IPS-15b (cell line): ENCODE measurements at regions not wholly inside any gene's neighbourhood (a gene's known extent, or its start where the extent isn't known, plus 50 kb on each side); places are given as distances from the start of the nearest gene placed in this dataset.

Experiments used
- H3K27me3 ChIP-seq: one replicate; pipeline ENCODE4 v1.6.1; 2013; ENCODE audit warnings: low read length; ENCODE audit not compliant: control insufficient read depth, insufficient read depth
- H3K36me3 ChIP-seq: one replicate; pipeline ENCODE4 v1.6.1; 2013; ENCODE audit warnings: low read length; ENCODE audit not compliant: control insufficient read depth, insufficient read depth
- H3K4me1 ChIP-seq: one replicate; pipeline ENCODE4 v1.6.1; 2013; ENCODE audit warnings: mild to moderate bottlenecking, low read length; ENCODE audit not compliant: control insufficient read depth, insufficient read depth
- H3K4me3 ChIP-seq: one replicate; pipeline ENCODE4 v1.5.1; 2013; ENCODE audit warnings: low read depth, low read length
- H3K9ac ChIP-seq: one replicate; pipeline ENCODE4 v1.6.1; 2013; ENCODE audit warnings: low read depth, mild to moderate bottlenecking, low read length
- H3K9me3 ChIP-seq: one replicate; pipeline ENCODE4 v1.6.1; 2013; ENCODE audit warnings: mild to moderate bottlenecking, low read length; ENCODE audit not compliant: control insufficient read depth, insufficient read depth

- H3K9me3 ChIP-seq, result no peaks in the 10 kb centered on the region
These were observed 92.8 kb upstream of the ZP4 start for GRCh38 chr1:237983496-237983895.

GRCh38 chr1:237981223-237981622, 90.5 kb upstream of the ZP4 start:
- Histone ChIP-seq H3K9me3 (no peaks in the 10 kb centered on the region), H3K36me3 (no peaks in the 10 kb centered on the region)

More at GRCh38 chr1:237983496-237983895, 92.8 kb upstream of the ZP4 start:
- H3K4me3 ChIP-seq, result no peak overlapping the region
- no peaks in the 10 kb centered on the region for H3K27me3 ChIP-seq
- no peaks in the 10 kb centered on the region for H3K36me3 ChIP-seq
- no peaks in the 10 kb centered on the region for H3K4me1 ChIP-seq
- no peak overlapping the region for H3K9ac ChIP-seq

GRCh38 chr1:237976331-237976730, 85.6 kb upstream of the ZP4 start:
- no peak overlapping the region for H3K9ac ChIP-seq
- H3K27me3 ChIP-seq, result no peaks in the 10 kb centered on the region
- H3K9me3 ChIP-seq, result no peaks in the 10 kb centered on the region

More at GRCh38 chr1:237981223-237981622, 90.5 kb upstream of the ZP4 start:
- Histone ChIP-seq H3K4me1 (no peaks in the 10 kb centered on the region), H3K27me3 (no peaks in the 10 kb centered on the region), H3K4me3 (no peak overlapping the region), H3K9ac (no peak overlapping the region)

GRCh38 chr1:237975903-237976302, 85.2 kb upstream of the ZP4 start:
- H3K27me3 ChIP-seq, result no peaks in the 10 kb centered on the region
- H3K9me3 ChIP-seq, result no peaks in the 10 kb centered on the region
- no peak overlapping the region for H3K4me3 ChIP-seq
- no peak overlapping the region for H3K9ac ChIP-seq
- no peaks in the 10 kb centered on the region for H3K4me1 ChIP-seq
- no peaks in the 10 kb centered on the region for H3K36me3 ChIP-seq

More at GRCh38 chr1:237976331-237976730, 85.6 kb upstream of the ZP4 start:
- Histone ChIP-seq H3K4me1 (no peaks in the 10 kb centered on the region), H3K36me3 (no peaks in the 10 kb centered on the region), H3K4me3 (no peak overlapping the region)

- Histone ChIP-seq H3K4me1 (no peaks in the 10 kb centered on the region), H3K36me3 (no peaks in the 10 kb centered on the region), H3K27me3 (no peaks in the 10 kb centered on the region), H3K9ac (no peak overlapping the region), H3K4me3 (no peak overlapping the region), H3K9me3 (no peaks in the 10 kb centered on the region)
These were observed 84.7 kb upstream of the ZP4 start for GRCh38 chr1:237975376-237975775.

- no peak overlapping the region for H3K4me3 ChIP-seq
- H3K27me3 ChIP-seq, result no peaks in the 10 kb centered on the region
- no peaks in the 10 kb centered on the region for H3K4me1 ChIP-seq
- H3K9me3 ChIP-seq, result no peaks in the 10 kb centered on the region
- H3K9ac ChIP-seq, result no peak overlapping the region
- H3K36me3 ChIP-seq, result no peaks in the 10 kb centered on the region
These were observed 81.5 kb upstream of the ZP4 start for GRCh38 chr1:237972186-237972585.

- no peaks in the 10 kb centered on the region for H3K27me3 ChIP-seq
- no peaks in the 10 kb centered on the region for H3K4me1 ChIP-seq
- H3K9me3 ChIP-seq, result no peaks in the 10 kb centered on the region
- H3K36me3 ChIP-seq, result no peaks in the 10 kb centered on the region
- H3K4me3 ChIP-seq, result no peak overlapping the region
- no peak overlapping the region for H3K9ac ChIP-seq
These were observed 72.3 kb upstream of the ZP4 start for GRCh38 chr1:237962985-237963384.

- no peaks in the 10 kb centered on the region for H3K36me3 ChIP-seq
- H3K4me1 ChIP-seq, result no peaks in the 10 kb centered on the region
- no peak overlapping the region for H3K4me3 ChIP-seq
- no peaks in the 10 kb centered on the region for H3K9me3 ChIP-seq
- no peak overlapping the region for H3K9ac ChIP-seq
- H3K27me3 ChIP-seq, result no peaks in the 10 kb centered on the region
These were observed 71.0 kb upstream of the ZP4 start for GRCh38 chr1:237961754-237962153.

- no peaks in the 10 kb centered on the region for H3K9me3 ChIP-seq
These were observed 69.1 kb upstream of the ZP4 start for GRCh38 chr1:237959838-237960237.

GRCh38 chr1:237953238-237953637, 62.5 kb upstream of the ZP4 start:
- Histone ChIP-seq H3K36me3 (no peaks in the 10 kb centered on the region), H3K27me3 (no peaks in the 10 kb centered on the region), H3K9ac (no peak overlapping the region), H3K4me3 (no peak overlapping the region), H3K9me3 (no peaks in the 10 kb centered on the region), H3K4me1 (no peaks in the 10 kb centered on the region)

More at GRCh38 chr1:237959838-237960237, 69.1 kb upstream of the ZP4 start:
- Histone ChIP-seq H3K9ac (no peak overlapping the region), H3K36me3 (no peaks in the 10 kb centered on the region), H3K4me3 (no peak overlapping the region), H3K4me1 (no peaks in the 10 kb centered on the region), H3K27me3 (no peaks in the 10 kb centered on the region)
